ENCODE measurements at regions not wholly inside any gene's neighbourhood (a gene's known extent, or its start where the extent isn't known, plus 50 kb on each side); places are given as distances from the start of the nearest gene placed in this dataset.

GRCh38 chr20:24741493-24742072 is 207.5 kb upstream of the CST7 start:
- POLR2A ChIA-PET = no interaction called here
- no peak for FAIRE-seq
- no TSS peak for BruUV-seq (replicated peaks)
- H3K36me3 ChIP-seq (ENCODE audit: control insufficient read depth, insufficient read depth, low read length) = no peaks in the 10 kb centered on the region
- H3K27me3 ChIP-seq (ENCODE audit: control insufficient read depth in 2 of 2, insufficient read depth in 2 of 2, low read length in 2 of 2) = no peaks in the 10 kb centered on the region
- no peak overlapping the region for H2AFZ ChIP-seq (ENCODE audit: low read depth, low read length)
- H3K9me1 ChIP-seq (ENCODE audit: control insufficient read depth, insufficient read depth, low read length) = no peaks in the 10 kb centered on the region
- H3K9ac ChIP-seq (ENCODE audit: insufficient read depth in 1 of 2, low read depth in 2 of 2, low read length in 2 of 2) = no peak overlapping the region
- ATAC-seq = no peak
- no peak overlapping the region for H3K27ac ChIP-seq (ENCODE audit: extremely low read depth, low read depth, low read length)
- in situ Hi-C loops (cut with MboI) = no loop called here
- intact Hi-C loops (cut with micrococcal nuclease) = no loop called here
- no peaks in the 10 kb centered on the region for H3K9me3 ChIP-seq (replicated peaks; ENCODE audit: control insufficient read depth, insufficient read depth, low read depth, low read length)
- no peaks in the 10 kb centered on the region; the same call in 1 of the 2 replicates for H4K20me1 ChIP-seq (replicated peaks; ENCODE audit: control insufficient read depth, insufficient read depth, low read length)
- no peak overlapping the region for H3K4me3 ChIP-seq
- WGBS (ENCODE audit: insufficient coverage, low coverage, missing lambda C conversion rate) = 0% methylated on average over 6 of the region's 11 CpGs
- peaks cover 0 to 7% of the 10 kb centered on the region in 2 experiments; a peak in 2 of 5 replicates for H3K4me1 ChIP-seq (replicated peaks in 1 of 2; ENCODE audit: control insufficient read depth in 2 of 2, insufficient read depth in 2 of 2, low read length in 2 of 2)
- H3K79me2 ChIP-seq (ENCODE audit: control insufficient read depth, insufficient read depth, low read length) = no peaks in the 10 kb centered on the region
- DNase-seq (ENCODE audit: extremely low read depth in 1 of 4, low spot score in 3 of 4) = no peak
- CTCF ChIA-PET (ENCODE audit: low intra/inter-chr PET ratio) = no interaction called here
- H3K4me2 ChIP-seq (ENCODE audit: insufficient read depth, low read length) = no peak overlapping the region
- TF ChIP-seq MNT (conservative IDR thresholded peaks at IDR 0.05) = no peak
- no peak for TF ChIP-seq PKNOX1 (IDR thresholded peaks at IDR 0.05)
- TF ChIP-seq NELFE (IDR thresholded peaks at IDR 0.05; ENCODE audit: insufficient read depth, insufficient read length) = no peak
- no peak for TF ChIP-seq CREB3L1 (IDR thresholded peaks at IDR 0.05; ENCODE audit: borderline replicate concordance, low read depth)
- no peak for TF ChIP-seq CBFB (CRISPR knock-in tag; IDR thresholded peaks at IDR 0.05)
- TF ChIP-seq ZNF408 (CRISPR knock-in tag; IDR thresholded peaks at IDR 0.05; ENCODE audit: low read depth) = no peak
- TF ChIP-seq ZNF551 (CRISPR knock-in tag; IDR thresholded peaks at IDR 0.05) = no peak
- TF ChIP-seq PHB2 (IDR thresholded peaks at IDR 0.05; ENCODE audit: low read depth) = no peak
- no peak for TF ChIP-seq POU5F1 (IDR thresholded peaks at IDR 0.05; ENCODE audit: borderline replicate concordance, low read depth, low read length, partially characterized antibody)
- no peak for TF ChIP-seq THAP7 (CRISPR knock-in tag; IDR thresholded peaks at IDR 0.05)
- TF ChIP-seq HNRNPLL (IDR thresholded peaks at IDR 0.05; ENCODE audit: low read depth, low read length, poor library complexity, severe bottlenecking) = no peak
- no peak for TF ChIP-seq GABPA (tag; conservative IDR thresholded peaks at IDR 0.05; ENCODE audit: low read depth)
- no peak for TF ChIP-seq ZNF75A (CRISPR knock-in tag; IDR thresholded peaks at IDR 0.05)
- TF ChIP-seq KLF13 (tag; IDR thresholded peaks at IDR 0.05; ENCODE audit: borderline replicate concordance, low read depth) = no peak
- TF ChIP-seq HMGXB4 (CRISPR knock-in tag; IDR thresholded peaks at IDR 0.05) = no peak
- no peak for TF ChIP-seq SMARCA4 (IDR thresholded peaks at IDR 0.05)
